ENCODE measurements at regions not wholly inside any gene's neighbourhood (a gene's known extent, or its start where the extent isn't known, plus 50 kb on each side); places are given as distances from the start of the nearest gene placed in this dataset.

DNA sequence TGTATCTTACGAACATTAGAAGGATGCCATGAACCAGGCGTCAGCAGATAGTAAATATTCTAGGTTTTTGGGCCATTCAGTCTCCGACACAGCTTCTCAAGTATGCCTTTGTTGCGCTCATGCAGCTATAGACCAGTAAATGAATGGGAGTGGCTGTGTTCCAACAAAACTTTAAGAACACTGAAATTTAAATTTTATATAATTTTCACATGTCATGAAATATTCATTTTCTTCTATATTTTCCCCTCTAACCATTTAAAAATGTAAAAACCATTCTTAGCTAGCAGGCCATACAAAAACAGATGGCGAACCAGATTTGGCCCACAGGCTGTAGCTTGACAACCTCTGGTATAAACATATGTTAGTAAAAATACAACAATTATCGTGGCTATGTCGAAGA, 151.8 kb upstream of the KIT start:
- intact Hi-C loops (cut with DNase I) = no loop called here
- H3K27me3 ChIP-seq = no peaks in the 10 kb centered on the region
- H3K4me1 ChIP-seq = no peaks in the 10 kb centered on the region
- TF ChIP-seq, protein P1, sequence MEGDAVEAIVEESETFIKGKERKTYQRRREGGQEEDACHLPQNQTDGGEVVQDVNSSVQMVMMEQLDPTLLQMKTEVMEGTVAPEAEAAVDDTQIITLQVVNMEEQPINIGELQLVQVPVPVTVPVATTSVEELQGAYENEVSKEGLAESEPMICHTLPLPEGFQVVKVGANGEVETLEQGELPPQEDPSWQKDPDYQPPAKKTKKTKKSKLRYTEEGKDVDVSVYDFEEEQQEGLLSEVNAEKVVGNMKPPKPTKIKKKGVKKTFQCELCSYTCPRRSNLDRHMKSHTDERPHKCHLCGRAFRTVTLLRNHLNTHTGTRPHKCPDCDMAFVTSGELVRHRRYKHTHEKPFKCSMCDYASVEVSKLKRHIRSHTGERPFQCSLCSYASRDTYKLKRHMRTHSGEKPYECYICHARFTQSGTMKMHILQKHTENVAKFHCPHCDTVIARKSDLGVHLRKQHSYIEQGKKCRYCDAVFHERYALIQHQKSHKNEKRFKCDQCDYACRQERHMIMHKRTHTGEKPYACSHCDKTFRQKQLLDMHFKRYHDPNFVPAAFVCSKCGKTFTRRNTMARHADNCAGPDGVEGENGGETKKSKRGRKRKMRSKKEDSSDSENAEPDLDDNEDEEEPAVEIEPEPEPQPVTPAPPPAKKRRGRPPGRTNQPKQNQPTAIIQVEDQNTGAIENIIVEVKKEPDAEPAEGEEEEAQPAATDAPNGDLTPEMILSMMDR (IDR thresholded peaks at IDR 0.05) = no peak
- DNase-seq = no peak
- H3K9me3 ChIP-seq = peaks cover 0 to 8% of the 10 kb centered on the region in 2 donors
- no peaks in the 10 kb centered on the region for H3K36me3 ChIP-seq
- H3K27ac ChIP-seq = no peak overlapping the region
- no peak for ATAC-seq
- H3K4me3 ChIP-seq = no peak overlapping the region

DNA sequence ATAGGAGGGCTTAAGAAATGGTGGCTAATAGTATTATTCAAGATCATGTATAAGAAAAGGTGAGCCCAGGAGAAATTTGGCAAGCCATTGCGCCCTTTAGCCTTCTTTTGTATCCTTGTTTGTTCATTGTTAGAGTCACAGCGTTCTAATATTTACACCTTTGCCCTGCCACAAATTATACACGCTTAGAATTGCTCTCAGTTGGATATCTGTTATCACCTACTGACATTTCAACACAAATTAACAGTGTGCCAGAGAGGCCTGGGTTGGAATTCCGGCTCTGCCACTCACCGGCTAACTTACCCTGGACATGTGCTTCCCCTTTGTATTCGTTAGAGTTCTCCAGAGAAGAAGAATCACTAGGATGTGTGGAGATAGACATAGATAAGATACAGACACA, 148.7 kb upstream of the KIT start:
- TF ChIP-seq, protein P1 (IDR thresholded peaks at IDR 0.05) = no peak
- Histone ChIP-seq H3K4me1 (no peaks in the 10 kb centered on the region), H3K27me3 (no peaks in the 10 kb centered on the region), H3K36me3 (no peaks in the 10 kb centered on the region), H3K9me3 (peaks cover 0 to 8% of the 10 kb centered on the region in 2 donors), H3K27ac (no peak overlapping the region), H3K4me3 (no peak overlapping the region)
- intact Hi-C loops (cut with DNase I) = no loop called here
- DNase-seq = no peak
- ATAC-seq = no peak

DNA sequence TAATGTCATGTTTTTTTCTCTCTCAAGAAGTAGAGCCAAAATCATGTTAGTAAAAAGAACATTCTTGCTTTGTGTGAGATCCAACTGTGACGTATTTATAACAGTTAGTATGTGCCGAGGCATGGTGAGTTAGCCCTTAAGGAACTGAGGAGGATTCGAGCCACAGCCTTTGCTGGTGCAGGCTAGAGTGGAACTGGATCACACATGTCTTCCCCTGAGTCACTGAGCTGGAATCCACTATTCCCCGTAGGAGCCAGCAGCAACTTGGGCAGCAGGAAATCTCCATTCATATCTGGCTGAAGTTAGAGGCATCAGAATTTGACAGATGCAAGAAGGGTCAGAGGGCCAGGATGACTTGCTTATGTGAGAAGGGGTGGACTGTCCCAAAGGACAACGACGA, 144.6 kb upstream of the KIT start:
- intact Hi-C loops (cut with DNase I) = no loop called here
- TF ChIP-seq, protein P1 (IDR thresholded peaks at IDR 0.05) = no peak
- no peak overlapping the region for H3K27ac ChIP-seq
- no peak for DNase-seq
- no peaks in the 10 kb centered on the region for H3K4me1 ChIP-seq
- no peaks in the 10 kb centered on the region for H3K36me3 ChIP-seq
- no peak overlapping the region for H3K4me3 ChIP-seq
- no peaks in the 10 kb centered on the region for H3K9me3 ChIP-seq
- ATAC-seq = peak; percentile 60
- no peaks in the 10 kb centered on the region for H3K27me3 ChIP-seq

DNA sequence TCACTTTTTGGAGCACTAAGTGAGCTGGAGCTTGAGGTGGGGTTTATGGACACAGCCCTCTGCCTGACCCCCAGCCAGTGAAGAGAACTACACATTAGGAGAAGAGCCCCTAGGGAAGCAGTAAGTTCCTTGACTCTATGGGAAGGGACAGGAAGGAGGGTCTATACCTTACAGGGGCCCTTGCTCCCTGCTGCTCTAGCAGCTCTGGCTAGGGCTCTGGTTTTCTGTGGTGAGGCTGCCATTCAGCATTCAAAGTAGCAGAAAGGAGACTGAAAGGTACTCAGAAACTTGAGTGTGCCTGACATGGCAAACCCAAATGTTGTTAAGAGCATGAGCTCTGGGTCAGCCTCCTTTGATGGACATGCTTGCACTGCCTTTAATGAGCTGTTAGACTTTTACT, 144.0 kb upstream of the KIT start:
- H3K4me3 ChIP-seq = no peak overlapping the region
- ATAC-seq (no peak), DNase-seq (no peak)
- no peaks in the 10 kb centered on the region for H3K9me3 ChIP-seq
- TF ChIP-seq, protein P1 (IDR thresholded peaks at IDR 0.05) = no peak
- H3K4me1 ChIP-seq = no peaks in the 10 kb centered on the region
- H3K36me3 ChIP-seq = no peaks in the 10 kb centered on the region
- no peak overlapping the region for H3K27ac ChIP-seq
- intact Hi-C loops (cut with DNase I) = no loop called here
- H3K27me3 ChIP-seq = no peaks in the 10 kb centered on the region

- DNase-seq (no peak), ATAC-seq (no peak)
- Histone ChIP-seq H3K27ac (no peak overlapping the region), H3K4me1 (no peaks in the 10 kb centered on the region), H3K36me3 (no peaks in the 10 kb centered on the region), H3K9me3 (no peaks in the 10 kb centered on the region), H3K4me3 (no peak overlapping the region), H3K27me3 (no peaks in the 10 kb centered on the region)
- intact Hi-C loops (cut with DNase I) = no loop called here
- TF ChIP-seq, protein P1 (IDR thresholded peaks at IDR 0.05) = no peak
Measured at GRCh38 chr4:54516556-54517215, 141.1 kb upstream of the KIT start.

Measured in left lung (tissue), 4 donors.